ENCODE measurements at regions not wholly inside any gene's neighbourhood (a gene's known extent, or its start where the extent isn't known, plus 50 kb on each side); places are given as distances from the start of the nearest gene placed in this dataset.

GRCh38 chr6:122092366-122092765 is 307.1 kb upstream of the HSF2 start:
- TF ChIP-seq CTCF (conservative IDR thresholded peaks at IDR 0.05 in 1 of 2, IDR thresholded peaks at IDR 0.05 in 1 of 2; ENCODE audit: extremely low read depth in 1 of 2, insufficient read depth in 1 of 2, low read depth in 1 of 2, low read length in 2 of 2) (no peak), EZH2 (IDR thresholded peaks at IDR 0.05; ENCODE audit: borderline replicate concordance, low read length) (no peak)
